OCI-M2 (cell line): ENCODE measurements at regions not wholly inside any gene's neighbourhood (a gene's known extent, or its start where the extent isn't known, plus 50 kb on each side); places are given as distances from the start of the nearest gene placed in this dataset.

ENCODE experiments used
- DNase-seq: peaks from one replicate; lab custom pipeline; 2025; ENCODE audit not compliant: unreplicated experiment; lab: John Stamatoyannopoulos, UW

DNA sequence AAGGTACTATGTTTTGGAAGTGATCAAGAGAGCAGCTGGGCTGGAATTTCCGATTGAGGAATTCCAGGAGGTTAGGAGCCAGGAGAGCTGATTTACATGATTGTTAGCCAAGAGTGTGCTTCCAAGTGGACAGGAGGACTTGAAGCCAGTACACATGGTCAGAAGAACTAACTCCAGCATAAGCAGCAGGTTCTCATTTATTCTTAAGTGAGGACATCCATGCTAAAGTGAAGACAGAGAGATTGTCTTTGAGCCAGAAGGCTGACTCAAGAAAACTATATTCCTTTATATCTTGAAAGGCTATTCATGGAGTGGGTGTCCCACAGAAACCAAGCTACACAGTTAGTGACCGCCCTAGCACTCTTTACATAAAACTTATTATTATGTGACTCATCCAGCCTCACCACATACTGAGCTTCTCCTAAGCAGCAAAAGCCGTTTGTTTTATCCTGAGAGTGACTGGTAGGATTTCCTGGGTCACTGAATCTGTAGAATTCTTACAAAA is 56.7 kb upstream of the SEMA3A start:
- DNase-seq, result no peak

DNA sequence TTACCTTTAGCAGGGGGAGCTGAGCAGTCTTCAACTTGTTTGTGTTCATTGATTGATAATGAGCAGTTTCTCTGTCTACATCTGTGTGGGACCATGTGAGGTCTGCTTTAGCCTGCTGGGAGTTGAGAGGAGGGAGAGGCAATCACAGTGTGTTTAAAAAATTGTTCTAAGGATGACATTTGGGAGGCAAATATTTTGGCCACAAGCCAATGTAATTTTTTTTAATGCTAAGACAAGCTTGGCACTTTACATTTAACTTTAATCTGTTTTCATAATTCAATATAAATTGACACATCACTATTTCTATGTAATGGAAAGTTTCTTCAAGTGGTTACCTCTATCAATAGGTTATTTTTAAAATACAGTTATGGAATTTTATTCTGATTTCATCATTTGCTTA is 55.9 kb upstream of the SEMA3A start:
- no peak for DNase-seq

DNA sequence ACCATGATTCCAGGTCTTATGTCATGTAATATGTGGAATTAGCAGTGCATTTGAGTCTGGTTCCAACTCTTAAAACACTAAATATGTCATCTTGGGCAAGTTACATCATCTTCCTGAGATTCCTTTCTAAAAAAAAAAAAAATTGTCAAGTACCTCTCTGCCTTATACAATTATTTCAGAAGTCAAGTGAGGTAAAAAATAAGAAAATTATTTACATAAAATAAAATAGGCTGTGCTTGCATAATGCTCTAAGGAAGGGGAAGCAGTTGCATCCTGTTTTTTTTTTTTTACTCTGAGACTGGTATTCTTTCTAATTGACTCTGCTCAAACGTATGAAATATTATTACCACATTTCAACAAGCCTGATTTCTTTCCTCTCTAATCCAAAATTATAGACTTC is 55.1 kb upstream of the SEMA3A start:
- no peak for DNase-seq

DNA sequence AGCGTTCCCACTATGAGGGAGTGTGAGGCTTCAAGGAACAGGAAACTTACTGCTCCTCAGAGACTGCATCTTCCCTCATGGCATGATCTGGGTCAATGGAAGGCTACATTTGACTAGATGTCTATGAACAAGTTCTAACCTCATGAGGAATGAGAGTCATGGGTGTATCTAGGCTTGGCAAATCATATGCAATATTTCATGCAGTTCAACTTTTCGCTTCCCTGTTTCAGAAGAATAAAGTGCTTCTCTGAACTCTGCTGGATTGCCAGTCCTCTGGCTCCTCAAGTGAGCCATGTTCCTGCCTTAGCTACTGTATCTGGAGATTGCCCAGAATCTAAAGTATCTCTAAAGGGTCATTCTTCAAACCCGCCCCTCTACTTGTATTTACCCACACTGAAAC is 54.3 kb upstream of the SEMA3A start:
- DNase-seq, result no peak

DNA sequence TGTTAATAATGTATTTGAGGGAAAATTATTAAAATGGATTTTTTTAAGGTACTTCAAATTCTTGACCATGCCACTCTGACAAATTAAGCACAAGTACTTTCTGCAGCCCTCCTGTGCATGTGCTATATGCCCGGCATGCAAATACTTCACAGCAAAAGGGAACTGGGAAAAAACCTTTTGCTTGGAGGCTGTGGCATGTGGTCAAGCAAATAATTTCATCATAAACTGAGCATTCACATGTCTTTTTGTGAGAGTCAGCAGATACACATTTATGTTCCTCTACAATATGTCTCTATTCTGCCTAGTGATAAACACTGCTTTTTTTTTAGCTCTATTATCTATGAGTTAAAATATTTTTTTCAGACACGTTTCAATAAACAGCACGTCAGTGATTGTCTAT is 53.7 kb upstream of the SEMA3A start:
- DNase-seq, result no peak

DNA sequence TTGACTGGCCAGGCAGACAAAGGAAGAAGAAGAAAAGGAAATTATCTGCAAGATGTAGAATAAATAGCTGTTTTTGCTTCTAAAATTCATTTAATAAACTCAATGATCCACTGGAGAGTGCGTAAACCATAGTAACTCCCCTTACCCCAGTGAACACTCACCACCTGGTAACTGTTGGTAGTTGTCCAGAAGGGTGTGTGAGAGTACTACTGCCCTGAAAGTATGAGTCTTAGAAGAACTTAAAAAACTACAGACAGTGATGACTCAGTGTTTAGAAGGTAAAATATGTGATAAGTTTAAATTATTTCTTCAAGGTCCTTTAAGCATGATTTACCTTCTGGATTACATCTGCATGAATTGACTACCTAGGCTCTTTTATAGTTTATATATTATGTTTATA is 53.0 kb upstream of the SEMA3A start:
- DNase-seq, result no peak

DNA sequence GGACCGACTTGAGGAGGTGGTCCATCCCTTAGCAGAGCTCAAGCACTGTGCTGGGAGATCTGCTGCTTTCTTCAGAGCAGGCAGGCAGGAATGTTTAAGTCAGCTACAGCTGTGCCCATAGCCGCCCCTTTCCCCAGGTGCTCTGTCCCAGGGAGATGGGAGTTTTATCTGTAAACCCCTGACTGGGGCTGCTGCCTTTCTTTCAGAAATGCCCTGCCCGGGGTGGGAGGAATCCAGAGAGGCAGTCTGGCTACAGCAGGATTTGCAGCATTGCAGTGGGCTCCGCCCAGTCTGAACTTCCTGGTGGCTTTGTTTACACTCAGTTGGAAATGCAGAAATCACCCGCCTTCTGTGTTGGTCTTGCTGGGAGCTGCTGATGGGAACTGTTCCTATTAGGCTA is 51.2 kb upstream of the SEMA3A start:
- DNase-seq, result no peak
